ENCODE measurements at regions not wholly inside any gene's neighbourhood (a gene's known extent, or its start where the extent isn't known, plus 50 kb on each side); places are given as distances from the start of the nearest gene placed in this dataset.

DNA sequence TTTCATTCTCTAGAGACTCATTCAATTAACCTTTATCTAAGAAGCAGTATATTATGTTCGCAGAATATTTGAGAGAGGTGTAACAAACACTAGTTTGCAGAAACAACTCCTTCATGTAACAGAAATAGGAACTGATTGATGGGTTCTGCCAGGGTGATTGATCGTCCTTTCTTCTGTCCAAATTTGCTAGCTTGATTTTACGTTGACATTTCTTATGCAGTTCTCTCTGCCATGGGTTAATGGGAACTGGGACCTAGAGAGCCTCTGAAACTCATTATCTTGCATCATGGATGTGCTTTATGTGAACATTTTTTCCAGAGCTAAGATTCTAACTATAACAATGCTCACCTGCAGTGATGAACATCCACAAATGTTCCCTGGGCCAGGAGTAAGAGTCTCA lies 107.0 kb downstream of the SLC24A2 start:
- ATAC-seq (no peak), DNase-seq (no peak)
- no peak overlapping the region for H2AFZ ChIP-seq (ENCODE audit: low read length)
- H3K9me2 ChIP-seq (replicated peaks; ENCODE audit: low read length): no peaks in the 10 kb centered on the region
- intact Hi-C loops (cut with micrococcal nuclease): no loop called here
- no peak overlapping the region for H3K4me2 ChIP-seq (ENCODE audit: low read length)
- H3K9me3 ChIP-seq (ENCODE audit: low read length): no peaks in the 10 kb centered on the region
- no peak overlapping the region for H3K9ac ChIP-seq (ENCODE audit: low read length)
- ChIA-PET POLR2A (ENCODE audit: unreplicated experiment) (no interaction called here), CTCF (no interaction called here)
- TF ChIP-seq EZH2 (IDR thresholded peaks at IDR 0.05; ENCODE audit: low read length, unreplicated experiment) (no peak), EZH2phosphoT487 (IDR thresholded peaks at IDR 0.05; ENCODE audit: borderline replicate concordance, low read length) (no peak)
- TF ChIP-seq, protein P1, sequence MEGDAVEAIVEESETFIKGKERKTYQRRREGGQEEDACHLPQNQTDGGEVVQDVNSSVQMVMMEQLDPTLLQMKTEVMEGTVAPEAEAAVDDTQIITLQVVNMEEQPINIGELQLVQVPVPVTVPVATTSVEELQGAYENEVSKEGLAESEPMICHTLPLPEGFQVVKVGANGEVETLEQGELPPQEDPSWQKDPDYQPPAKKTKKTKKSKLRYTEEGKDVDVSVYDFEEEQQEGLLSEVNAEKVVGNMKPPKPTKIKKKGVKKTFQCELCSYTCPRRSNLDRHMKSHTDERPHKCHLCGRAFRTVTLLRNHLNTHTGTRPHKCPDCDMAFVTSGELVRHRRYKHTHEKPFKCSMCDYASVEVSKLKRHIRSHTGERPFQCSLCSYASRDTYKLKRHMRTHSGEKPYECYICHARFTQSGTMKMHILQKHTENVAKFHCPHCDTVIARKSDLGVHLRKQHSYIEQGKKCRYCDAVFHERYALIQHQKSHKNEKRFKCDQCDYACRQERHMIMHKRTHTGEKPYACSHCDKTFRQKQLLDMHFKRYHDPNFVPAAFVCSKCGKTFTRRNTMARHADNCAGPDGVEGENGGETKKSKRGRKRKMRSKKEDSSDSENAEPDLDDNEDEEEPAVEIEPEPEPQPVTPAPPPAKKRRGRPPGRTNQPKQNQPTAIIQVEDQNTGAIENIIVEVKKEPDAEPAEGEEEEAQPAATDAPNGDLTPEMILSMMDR (conservative IDR thresholded peaks at IDR 0.05; ENCODE audit: low read depth, low read length): no peak
- H3K79me2 ChIP-seq (ENCODE audit: low read length): no peaks in the 10 kb centered on the region
- BruUV-seq (replicated peaks): no TSS peak
- H3K27me3 ChIP-seq (ENCODE audit: low read length): peaks cover 34% of the 10 kb centered on the region
- H3K27ac ChIP-seq (ENCODE audit: low read length): no peak overlapping the region
- H3K36me3 ChIP-seq (ENCODE audit: low read depth, low read length): no peaks in the 10 kb centered on the region
- H3K4me3 ChIP-seq (ENCODE audit: low read length): no peak overlapping the region
- no peaks in the 10 kb centered on the region for H3F3A ChIP-seq (ENCODE audit: low read length, unreplicated experiment)
- H3K4me1 ChIP-seq (ENCODE audit: insufficient read depth, low read length): no peaks in the 10 kb centered on the region
- H4K20me1 ChIP-seq (ENCODE audit: low read length): no peaks in the 10 kb centered on the region

DNA sequence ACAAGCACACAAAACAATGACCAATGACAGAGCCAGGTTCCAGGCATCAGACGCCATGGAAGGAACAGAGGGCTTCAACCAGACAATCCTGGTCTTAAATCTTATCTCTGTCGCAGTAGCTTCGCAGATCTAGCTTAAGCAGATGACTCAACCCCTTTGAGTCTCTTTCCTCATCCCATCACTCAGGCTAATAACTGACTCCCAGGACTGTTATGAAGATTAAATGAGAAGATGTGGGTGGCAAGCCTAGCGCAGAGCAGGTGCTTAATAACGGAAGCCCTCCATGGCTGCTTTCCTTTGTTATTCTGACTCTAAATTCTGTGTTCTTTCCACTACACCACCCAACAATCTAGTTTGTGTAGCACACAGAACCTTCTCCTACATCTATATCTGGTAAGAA lies 110.9 kb downstream of the SLC24A2 start:
- Histone ChIP-seq H4K20me1 (ENCODE audit: low read length) (no peaks in the 10 kb centered on the region), H3K36me3 (ENCODE audit: low read depth, low read length) (no peaks in the 10 kb centered on the region), H3K9ac (ENCODE audit: low read length) (no peak overlapping the region), H3K9me2 (replicated peaks; ENCODE audit: low read length) (no peaks in the 10 kb centered on the region), H3K27ac (ENCODE audit: low read length) (no peak overlapping the region), H3K4me1 (ENCODE audit: insufficient read depth, low read length) (no peaks in the 10 kb centered on the region), H2AFZ (ENCODE audit: low read length) (no peak overlapping the region), H3K4me2 (ENCODE audit: low read length) (no peak overlapping the region), H3K79me2 (ENCODE audit: low read length) (no peaks in the 10 kb centered on the region), H3K27me3 (ENCODE audit: low read length) (peaks cover 19% of the 10 kb centered on the region), H3F3A (ENCODE audit: low read length, unreplicated experiment) (no peaks in the 10 kb centered on the region), H3K9me3 (ENCODE audit: low read length) (no peaks in the 10 kb centered on the region), H3K4me3 (ENCODE audit: low read length) (no peak overlapping the region)
- no peak for DNase-seq
- BruUV-seq (replicated peaks): no TSS peak
- ChIA-PET POLR2A (ENCODE audit: unreplicated experiment) (no interaction called here), CTCF (no interaction called here)
- ATAC-seq: no peak
- no peak for TF ChIP-seq EZH2phosphoT487 (IDR thresholded peaks at IDR 0.05; ENCODE audit: borderline replicate concordance, low read length)
- TF ChIP-seq, protein P1 (conservative IDR thresholded peaks at IDR 0.05; ENCODE audit: low read depth, low read length): no peak
- TF ChIP-seq EZH2 (IDR thresholded peaks at IDR 0.05; ENCODE audit: low read length, unreplicated experiment): no peak
- intact Hi-C loops (cut with micrococcal nuclease): no loop called here

DNA sequence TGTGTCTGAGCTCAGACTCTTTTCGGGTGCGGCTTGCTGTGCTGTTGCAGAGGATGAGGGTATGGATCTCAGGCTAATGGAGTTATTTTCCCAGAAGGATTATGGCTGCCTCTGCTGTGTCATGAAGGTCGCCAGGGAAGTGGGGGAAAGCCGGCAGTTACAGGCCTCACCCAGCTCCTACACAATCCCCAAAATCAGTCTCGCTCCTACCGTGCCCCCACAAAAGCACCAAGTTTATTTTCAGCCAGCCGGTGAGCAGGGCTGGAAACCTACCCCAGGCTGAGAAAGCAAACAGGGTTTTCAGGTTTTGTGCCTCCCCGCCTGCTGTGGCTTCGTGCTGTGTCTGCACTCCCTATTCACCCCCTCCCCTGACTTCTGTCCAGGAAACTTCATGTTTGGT lies 113.3 kb downstream of the SLC24A2 start:
- Histone ChIP-seq H3K27me3 (ENCODE audit: low read length) (no peaks in the 10 kb centered on the region), H3K4me3 (ENCODE audit: low read length) (no peak overlapping the region), H3K79me2 (ENCODE audit: low read length) (no peaks in the 10 kb centered on the region), H3K27ac (ENCODE audit: low read length) (no peak overlapping the region), H3K36me3 (ENCODE audit: low read depth, low read length) (no peaks in the 10 kb centered on the region), H2AFZ (ENCODE audit: low read length) (no peak overlapping the region), H4K20me1 (ENCODE audit: low read length) (no peaks in the 10 kb centered on the region), H3K9me3 (ENCODE audit: low read length) (no peaks in the 10 kb centered on the region), H3K9ac (ENCODE audit: low read length) (no peak overlapping the region), H3K4me2 (ENCODE audit: low read length) (no peak overlapping the region), H3K4me1 (ENCODE audit: insufficient read depth, low read length) (no peaks in the 10 kb centered on the region), H3K9me2 (replicated peaks; ENCODE audit: low read length) (no peaks in the 10 kb centered on the region), H3F3A (ENCODE audit: low read length, unreplicated experiment) (no peaks in the 10 kb centered on the region)
- no peak for TF ChIP-seq EZH2 (IDR thresholded peaks at IDR 0.05; ENCODE audit: low read length, unreplicated experiment)
- TF ChIP-seq EZH2phosphoT487 (IDR thresholded peaks at IDR 0.05; ENCODE audit: borderline replicate concordance, low read length): no peak
- TF ChIP-seq, protein P1 (conservative IDR thresholded peaks at IDR 0.05; ENCODE audit: low read depth, low read length): no peak
- intact Hi-C loops (cut with micrococcal nuclease): no loop called here
- no TSS peak for BruUV-seq (replicated peaks)
- DNase-seq: no peak
- ATAC-seq: no peak
- CTCF ChIA-PET: no interaction called here
- POLR2A ChIA-PET (ENCODE audit: unreplicated experiment): no interaction called here

Data from PC-3 (cell line).